ENCODE measurements at regions not wholly inside any gene's neighbourhood (a gene's known extent, or its start where the extent isn't known, plus 50 kb on each side); places are given as distances from the start of the nearest gene placed in this dataset.
"Not testable (repeated sequence)": the region's sequence is repeated elsewhere in the genome, so short reads cannot be mapped to it uniquely, and the experiment has no call there.

DNA sequence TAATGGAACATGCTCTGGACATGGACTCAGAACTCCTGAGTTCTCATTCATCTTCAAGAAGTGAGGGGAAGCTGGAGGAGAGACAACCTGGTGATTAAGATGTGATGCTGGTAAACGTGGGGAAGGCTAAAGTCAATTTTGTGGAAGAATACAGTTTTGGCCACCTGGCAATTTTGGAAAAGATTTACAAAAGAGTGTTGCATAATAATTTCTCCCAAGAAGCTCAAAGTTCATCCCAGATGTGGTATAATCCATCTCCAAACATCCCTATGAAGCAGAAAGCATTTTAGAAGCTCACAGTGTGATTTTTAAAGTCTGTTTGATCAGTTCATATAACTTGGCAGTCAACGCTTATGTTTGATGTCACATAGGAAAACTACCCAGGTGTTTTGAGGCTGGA lies 208.7 kb downstream of the LMX1A start:
- DNase-seq: no peak

DNA sequence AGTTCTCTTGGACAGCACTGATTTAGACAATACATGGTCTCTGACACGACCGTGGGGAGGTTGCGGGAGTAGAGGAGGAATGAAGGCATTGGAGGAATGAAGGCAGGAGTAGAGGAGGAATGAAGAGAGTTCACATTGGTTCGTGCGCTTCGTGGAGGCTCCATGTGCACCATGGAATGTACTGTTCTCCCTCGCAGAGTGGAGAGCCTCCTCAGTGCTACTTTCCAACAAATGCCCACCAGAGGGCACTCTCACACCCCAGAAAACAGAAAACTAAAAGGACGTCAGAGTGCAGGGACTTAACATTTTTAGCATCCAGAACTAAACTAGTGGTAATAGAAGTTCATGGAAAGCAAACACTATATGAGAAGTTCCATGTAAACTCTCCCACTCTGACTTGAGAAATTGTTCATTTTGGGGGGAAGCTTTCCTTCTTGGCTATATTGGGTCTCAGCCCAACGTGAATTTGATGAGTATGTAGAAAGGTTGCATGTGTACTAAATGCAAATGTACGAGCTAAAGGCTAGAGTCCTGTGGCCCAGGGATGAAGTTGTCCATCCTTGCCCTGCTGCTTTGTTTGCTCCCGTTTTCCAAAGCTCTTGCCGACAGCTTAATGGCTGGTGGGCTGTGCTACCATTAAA lies 211.6 kb downstream of the LMX1A start:
- DNase-seq: peak; percentile 42 to 47

DNA sequence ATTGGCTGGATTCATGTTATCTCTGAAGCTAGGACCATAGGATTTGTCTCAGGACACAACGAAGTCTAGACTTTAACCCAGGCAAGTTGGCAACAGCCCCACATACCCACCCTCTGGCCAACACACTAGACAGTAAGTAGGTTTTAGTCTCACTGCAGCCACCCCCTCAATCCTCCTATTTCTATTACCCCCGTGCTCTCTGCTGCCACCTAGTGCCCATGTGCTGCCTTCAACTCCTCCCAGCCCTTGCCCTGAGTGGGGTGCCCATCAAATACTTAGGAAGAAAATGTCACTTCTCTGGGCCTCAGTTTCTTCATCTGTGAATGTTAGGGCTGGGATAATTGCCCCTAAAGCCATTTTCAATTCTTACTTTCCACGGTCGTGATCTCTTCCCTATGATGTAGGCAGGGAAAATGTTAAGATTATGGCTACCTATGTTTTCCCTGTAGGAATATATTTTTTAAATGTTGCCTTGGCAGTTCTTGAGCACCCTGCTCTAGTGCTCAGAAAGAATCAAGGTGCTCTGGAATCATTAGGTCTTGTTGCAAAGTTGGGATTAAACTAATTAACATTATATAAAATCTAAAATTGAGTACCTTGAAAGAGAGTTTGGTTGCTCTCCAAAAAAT lies 213.0 kb downstream of the LMX1A start:
- DNase-seq: peak; percentile 41 to 56

DNA sequence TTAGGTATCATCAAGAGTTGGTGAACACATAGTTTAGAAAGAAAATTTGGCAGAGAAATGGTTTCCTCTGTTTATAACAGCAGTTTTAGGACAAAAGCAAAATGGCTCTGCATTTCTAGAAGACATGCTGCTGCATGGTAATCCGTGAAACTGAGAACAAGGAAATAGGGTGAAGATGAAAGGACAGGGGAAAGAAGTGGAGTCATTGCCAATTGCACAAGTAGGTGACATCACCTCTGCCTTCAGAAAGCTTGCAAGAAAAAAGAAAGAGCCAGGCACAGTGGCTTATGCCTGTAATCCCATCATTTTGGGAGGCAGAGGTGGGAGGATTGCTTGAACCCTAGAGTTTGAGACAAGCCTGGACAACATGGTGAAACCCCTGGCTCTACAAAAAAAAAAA lies 217.6 kb downstream of the LMX1A start:
- DNase-seq: no peak

DNA sequence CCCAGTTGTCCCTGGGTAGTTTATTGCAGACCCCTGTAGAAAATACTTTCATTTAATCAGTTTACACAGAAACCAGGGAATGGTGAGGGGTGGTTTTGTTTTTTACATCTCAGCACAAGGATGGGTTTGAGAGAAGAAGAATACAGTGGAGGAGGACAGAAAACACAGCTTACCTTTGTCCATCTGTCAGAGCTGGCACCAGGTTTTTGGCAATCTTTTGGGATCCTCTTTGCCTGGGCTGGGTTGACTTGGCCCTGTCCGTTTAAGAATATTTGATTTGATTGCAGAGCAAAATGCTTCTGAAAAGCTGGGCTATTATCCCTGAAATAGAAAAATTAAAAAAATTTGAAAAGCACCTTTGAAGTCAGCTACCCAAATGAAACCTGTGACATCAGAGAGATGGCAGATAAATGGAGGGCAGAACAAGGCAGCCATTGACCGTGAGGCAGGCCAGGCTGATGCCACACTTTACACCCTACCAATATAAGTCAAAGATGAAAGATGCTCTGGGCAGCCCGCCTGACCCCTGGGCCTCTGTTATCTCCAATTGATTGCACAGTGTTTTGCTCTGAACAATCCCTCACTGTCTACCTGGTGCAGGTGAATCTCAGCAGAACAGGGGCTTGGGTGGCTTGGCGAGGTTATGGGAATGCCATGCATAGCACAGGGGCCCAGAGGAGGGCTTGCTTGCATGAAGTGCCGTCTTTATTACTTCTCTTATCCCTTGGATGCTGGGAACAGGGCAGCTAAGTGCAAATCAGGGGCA lies 218.8 kb downstream of the LMX1A start:
- no peak for DNase-seq

DNA sequence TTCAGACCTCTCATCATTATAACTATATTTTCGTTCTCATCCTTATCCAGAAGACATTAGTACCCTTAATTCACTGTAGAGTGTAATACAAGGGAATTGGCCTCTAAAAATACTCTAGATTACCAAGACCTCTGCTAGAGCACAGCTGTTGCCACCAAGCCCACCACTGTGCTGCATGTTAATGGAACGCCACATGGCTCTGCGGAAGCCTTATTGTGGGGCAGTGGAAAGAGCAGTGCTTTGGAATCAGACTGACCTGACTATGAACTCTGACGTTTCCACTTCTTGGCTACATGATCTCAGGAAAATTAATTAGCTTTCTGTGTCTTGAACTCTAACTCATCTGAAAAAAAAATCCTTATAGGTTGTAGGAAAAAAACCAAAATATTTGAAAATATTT lies 222.1 kb downstream of the LMX1A start:
- no peak for DNase-seq

DNA sequence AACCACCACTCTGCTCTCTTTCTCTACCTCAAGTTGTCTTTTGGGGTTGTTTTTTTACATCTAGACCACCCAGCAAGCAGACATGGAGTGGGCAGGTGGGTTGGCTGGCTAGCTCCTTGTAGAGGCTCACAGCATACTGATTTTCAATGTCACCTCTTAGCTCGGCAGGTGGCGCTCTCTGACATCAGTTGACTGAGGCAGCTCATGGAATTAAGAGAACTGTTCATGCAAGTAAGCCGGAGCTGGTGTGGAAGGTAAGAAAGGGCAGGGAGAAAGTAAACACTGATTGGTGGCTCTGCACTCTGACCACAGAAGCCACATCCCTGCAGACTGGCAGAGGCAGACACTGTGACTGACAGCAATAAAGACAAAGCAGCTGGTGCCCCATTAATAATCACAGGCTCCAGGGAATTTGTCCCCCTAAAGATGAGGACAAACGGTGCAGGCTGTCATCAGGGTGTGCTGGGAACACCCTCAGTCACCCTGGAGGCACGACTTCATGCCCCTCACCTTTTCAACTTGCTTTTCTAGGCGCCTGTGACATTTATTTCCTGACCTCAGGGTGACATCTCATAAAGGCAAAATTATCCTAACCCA lies 226.8 kb downstream of the LMX1A start:
- DNase-seq: peak; percentile 38 to 53

DNA sequence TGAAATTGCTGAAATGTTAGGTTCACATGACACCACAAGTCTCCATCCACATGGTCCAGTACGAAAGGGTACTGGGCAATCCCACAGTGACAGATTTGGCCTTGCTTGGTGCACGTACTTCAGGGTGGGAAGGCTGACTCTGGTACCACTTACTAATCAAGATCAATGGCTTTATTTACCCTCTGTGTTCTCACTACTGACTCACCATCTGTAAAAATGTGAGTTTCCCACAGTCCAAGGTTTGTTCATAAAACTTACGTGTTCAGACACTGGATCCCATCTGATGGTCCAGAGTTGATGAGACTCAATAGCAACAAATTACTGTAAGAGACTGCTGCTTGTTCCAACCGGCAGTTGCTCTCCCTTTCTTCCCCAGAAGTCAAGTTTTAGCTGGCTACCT lies 231.7 kb downstream of the LMX1A start:
- no peak for DNase-seq

DNA sequence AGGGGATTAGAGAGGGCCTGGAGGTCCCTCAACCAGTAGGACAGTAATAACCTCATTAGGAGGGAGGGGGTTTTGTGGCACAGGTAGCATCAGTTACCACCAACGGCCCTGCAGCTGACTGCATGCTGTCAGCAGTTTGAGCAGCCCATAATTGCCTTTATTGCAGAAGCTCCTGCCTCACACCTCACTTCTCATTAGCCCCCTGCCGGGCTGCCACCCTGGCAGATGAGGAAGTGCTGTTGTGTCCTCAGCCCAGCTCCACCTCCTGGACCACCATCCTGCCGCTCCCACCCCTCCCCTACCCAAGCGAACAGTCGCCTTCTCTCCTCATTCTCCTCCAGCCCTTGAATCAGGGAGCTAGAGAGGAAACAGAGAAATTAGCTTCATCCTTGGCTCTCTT lies 237.4 kb downstream of the LMX1A start:
- no peak for DNase-seq

DNA sequence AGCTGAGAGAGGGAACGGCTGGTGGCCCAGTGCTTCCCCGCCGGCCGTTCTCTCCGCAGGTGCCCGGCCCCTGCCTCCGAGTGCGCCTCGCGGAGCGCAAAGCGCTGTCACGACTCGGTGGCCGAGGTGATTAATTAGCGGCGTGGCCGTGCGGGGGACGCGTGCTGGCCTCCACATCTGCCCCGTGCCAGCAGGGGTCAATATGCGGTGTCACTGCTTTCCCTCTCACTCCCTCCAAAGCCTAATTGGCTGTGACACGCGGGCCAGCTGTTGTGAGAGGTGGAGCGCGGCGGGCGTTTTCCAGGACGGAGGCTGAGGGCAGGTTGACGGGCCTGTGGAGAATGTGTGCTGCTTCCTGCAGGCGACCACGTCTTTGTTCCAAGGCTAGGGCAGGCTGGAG lies 239.0 kb downstream of the LMX1A start:
- DNase-seq: no peak

DNA sequence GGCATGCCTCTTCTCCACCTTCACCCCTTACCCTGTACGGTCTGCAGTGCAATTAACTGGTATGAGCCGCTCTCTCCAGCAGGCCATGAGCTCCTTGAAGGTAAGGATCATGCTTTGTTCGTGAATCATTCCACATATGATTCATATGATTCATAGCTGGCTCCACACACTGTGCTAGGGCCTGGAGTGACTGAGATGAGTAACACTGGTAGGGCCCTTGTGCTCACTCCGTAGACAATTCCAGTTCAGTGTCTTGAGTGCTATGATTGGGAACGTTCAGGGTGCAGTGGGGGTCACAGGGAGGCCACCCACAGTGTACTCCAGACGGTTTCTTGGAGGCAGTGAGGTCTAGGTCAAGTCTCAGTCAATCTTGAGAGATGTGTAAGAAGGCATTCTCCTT lies 239.8 kb downstream of the LMX1A start:
- no peak for DNase-seq

DNA sequence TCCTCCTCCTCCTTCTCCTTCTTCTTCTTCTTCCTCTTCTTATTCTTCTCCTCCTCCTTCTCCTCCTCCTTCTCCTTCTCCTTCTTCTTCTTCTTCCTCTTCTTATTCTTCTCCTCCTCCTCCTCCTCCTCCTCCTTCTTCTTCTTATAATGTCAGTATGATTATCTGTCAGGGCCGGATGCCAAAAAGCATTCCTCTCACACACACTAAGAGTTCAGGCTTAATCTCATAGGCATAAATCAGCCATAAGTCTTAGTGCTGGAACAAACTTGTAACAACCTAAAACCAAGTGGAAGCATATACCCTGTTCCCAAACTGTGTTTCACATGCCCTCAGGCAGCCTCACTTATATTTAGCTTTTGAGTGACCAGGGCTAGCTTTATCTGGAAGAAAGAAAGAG lies 240.3 kb downstream of the LMX1A start:
- DNase-seq: no peak

DNA sequence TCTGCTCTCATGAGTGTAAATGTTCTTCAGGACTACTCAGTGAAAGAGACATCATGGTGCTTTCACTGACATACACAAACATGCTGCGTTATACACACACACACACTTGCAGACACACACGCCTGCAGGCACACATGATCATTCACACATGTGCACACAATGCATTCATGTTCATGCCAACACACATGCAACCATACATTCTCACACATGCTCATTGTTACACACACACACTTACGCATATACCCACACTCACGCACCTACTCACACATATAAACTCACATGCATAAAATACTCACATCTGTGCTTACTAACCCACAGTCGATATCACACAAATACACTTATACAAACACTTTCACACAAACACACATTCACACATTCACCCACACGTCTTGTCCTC lies 241.6 kb downstream of the LMX1A start:
- no peak for DNase-seq

DNA sequence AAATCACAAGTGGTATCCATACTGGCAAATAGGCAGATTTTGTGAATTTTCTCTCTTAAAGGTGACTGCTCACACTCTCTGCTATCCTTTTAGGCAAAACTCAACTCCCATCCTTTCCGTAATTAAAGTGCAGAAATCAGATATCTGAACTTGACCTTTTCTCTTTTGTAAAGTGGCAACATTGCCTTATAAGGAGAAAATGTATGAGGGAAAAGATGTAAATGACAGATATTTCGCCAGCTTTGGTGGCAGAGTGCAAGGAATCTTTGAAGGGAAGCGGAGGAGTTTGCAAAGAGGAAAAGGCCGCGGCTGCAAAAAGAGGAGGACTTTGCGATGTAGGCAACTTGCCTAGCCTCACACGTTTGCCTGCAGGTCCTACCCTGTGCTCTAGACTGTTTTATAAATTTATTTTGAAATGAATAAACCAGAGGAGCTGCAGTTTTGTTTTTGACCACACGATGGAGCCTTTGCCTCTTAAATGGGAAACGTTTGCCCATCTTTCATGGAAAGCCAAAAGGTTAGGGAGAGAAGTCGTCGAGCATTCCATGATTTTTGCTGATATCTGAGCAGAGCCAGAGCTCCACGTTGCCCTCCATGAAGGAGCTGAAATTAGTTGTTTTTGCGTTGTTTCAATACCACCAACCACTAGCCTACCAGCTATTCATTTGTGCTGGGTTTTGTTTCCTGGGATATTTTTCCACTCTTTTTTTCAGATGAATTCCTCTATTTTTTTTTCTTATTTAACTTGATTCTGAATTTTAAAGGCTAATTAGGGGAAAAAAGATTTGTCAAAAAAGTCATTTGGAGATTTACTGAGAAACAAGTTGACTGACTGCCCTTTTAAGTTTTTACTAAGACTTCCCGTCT lies 242.3 kb downstream of the LMX1A start:
- DNase-seq: peak in 1 of 2 experiments; percentile 26

DNA sequence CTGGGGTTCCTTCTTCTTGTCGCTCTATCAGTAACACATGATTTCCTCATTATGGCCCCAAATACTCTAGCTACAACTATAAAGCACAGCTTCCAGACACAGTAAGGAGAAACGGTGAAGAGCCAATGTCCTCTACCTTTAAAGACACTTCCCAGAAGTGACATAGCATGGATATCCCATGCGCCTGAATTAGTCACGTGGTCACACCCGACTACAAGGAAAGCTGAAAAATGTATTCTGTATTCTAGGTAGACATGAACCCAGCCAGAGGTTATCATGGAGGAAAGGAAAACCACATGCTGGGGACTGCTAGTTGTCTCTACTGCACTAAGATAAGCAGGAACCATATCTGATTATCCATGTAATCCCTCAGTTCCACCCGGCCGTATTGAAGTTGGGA lies 244.3 kb downstream of the LMX1A start:
- DNase-seq: no peak

DNA sequence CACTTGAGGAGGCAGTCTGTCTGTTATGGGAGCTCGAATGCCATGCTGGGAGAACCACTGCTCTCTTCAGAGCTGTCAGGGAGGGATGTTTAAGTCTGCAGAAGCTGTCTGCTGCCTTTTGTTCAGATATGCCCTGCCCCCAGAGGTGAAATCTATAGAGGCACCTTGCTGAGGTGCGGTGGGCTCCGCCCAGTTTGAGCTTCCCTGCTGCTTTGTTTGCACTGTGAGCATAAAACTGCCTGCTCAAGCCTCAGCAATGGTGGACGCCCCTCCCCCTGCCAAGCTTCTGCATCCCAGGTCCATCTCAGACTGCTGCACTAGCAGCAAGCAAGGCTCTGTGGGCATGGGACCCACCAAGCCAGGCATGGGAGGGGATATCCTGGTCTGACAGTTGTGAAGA lies 247.5 kb downstream of the LMX1A start:
- no peak for DNase-seq

DNA sequence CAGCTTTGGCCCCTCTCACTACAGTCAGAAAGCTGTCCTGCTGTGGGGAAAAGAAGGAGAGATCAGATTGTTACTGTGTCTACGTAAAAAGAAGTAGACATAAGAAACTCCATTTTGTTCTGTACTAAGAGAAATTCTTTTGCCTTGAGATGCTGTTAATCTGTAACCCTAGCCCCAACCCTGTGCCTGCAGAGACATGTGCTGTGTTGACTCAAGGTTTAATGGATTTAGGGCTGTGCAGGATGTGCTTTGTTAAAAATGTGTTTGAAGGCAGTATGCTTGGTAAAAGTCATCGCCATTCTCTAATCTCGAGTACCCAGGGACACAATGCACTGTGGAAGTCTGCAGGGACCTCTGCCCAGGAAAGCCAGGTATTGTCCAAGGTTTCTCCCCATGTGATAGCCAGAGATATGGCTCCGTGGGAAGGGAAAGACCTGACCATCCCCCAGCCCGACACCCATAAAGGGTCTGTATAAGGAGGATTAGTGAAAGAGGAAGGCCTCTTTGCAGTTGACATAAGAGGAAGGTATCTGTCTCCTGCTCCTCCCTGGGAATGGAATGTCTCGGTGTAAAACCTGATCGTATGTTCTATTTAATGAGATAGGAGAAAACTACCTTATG lies 263.9 kb downstream of the LMX1A start:
- DNase-seq: not testable (repeated sequence)

DNA sequence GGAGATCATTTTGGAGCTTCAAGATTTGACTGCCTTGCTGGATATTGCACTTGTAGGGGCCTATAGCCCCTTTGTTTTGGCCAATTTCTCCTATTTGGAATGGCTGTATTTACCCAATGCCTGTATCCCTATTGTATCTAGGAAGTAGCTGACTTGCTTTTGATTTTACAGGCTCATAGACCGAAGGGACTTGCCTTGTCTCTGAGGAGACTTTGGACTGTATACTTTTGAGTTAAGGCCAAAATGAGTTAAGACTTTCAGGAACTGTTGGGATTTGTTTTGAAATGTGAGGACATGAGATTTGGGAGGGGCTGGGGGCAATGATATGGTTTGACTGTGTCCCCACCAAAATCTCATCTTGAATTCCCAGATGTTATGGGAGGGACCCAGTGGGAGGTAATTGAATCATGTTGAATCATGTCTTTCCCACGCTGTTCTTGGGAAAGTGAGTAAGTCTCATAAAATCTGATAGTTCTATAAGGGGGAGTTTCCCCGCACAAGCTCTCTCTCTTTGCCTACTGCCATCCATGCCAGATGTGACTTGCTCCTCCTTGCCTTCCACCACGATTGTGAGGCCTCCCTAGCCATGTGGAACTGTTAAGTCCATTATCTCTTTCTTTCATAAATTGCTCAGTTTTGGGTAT lies 276.1 kb downstream of the LMX1A start:
- DNase-seq: no peak

DNA sequence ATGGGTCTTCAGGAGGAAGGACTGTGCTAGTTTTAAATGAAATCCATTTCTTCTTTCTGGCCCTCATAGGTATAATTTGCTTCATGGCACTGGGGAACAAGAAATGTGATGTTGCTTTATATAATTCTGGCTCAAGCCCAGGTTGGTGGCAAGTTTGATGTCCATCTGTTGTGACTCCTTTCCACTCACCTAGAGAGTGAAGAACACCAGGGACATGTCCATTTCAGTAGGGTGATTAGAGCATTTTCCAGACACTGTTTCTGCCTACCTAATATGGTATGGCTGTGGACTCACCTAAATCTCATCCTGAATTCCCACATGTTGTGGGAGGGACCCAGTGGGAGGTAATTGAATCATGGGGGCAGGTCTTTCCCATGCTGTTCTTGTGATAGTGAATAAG lies 278.1 kb downstream of the LMX1A start:
- DNase-seq: no peak

DNA sequence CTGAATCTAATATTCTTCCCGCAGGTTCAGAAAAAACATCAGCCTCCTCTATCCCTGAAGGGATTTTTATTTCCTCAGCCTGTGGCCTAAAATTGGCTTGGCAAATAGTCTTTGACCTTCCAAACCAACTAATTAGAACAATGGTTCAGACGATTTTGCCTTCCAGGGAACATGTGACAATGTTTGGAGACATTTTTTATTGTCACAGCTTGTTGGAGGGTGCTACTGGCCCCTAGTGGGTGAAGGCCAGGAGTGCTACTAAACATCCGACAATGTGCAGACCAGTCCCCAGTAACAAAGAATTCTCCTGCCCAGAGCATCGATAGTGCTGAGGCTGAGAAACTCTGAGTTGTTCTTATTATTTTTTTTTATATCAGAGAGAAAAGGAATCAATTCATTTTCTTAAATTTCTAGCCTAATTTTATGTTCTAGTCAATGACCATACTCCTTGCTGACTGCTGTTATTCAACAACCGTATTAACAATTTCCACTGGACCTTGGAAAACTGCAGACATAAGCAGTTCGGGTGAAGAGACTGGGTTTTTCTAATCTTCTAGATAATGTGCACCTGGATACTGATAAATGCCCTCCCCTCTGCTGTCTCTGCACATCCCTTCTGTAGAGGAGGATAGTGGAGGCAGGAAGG lies 280.7 kb downstream of the LMX1A start:
- no peak for DNase-seq

All from activated T-cell treated with anti-CD3 and anti-CD28 coated beads, Interleukin-2, amount 50 U/mL, for 48 hours (primary cell).